ENCODE measurements at regions not wholly inside any gene's neighbourhood (a gene's known extent, or its start where the extent isn't known, plus 50 kb on each side); places are given as distances from the start of the nearest gene placed in this dataset.

GRCh38 chr4:126599746-126600145 lies 1033.0 kb upstream of the INTU start:
- no peak for DNase-seq (ENCODE audit: low spot score in 2 of 2)
- intact Hi-C loops (cut with DNase I; ENCODE audit: low total_unique reads) = loop anchor here (1.0 kb wide), 1 partner anchor 21 kb away; no protein-coding TSS in a partner anchor
- H3K4me3 ChIP-seq (ENCODE audit: low read depth, poor library complexity, severe bottlenecking) = no peak overlapping the region
- TF ChIP-seq POLR2A (IDR thresholded peaks at IDR 0.05) (no peak), CTCF (IDR thresholded peaks at IDR 0.05) (no peak)
- WGBS, 2 donors = 81 to 85% methylated on average over 4 of the region's 4 CpGs

- H3K4me3 ChIP-seq (ENCODE audit: low read depth, poor library complexity, severe bottlenecking) = no peak overlapping the region
- WGBS, 2 donors = 72 to 78% methylated on average over 1 of the region's 1 CpG
- TF ChIP-seq POLR2A (IDR thresholded peaks at IDR 0.05) (no peak), CTCF (IDR thresholded peaks at IDR 0.05) (no peak)
- intact Hi-C loops (cut with DNase I; ENCODE audit: low total_unique reads) = no loop called here
- no peak for DNase-seq (ENCODE audit: low spot score in 2 of 2)
Observed at GRCh38 chr4:126603210-126603609, 1029.5 kb upstream of the INTU start.

- no peak for DNase-seq (ENCODE audit: low spot score in 2 of 2)
- TF ChIP-seq CTCF (IDR thresholded peaks at IDR 0.05) (no peak), POLR2A (IDR thresholded peaks at IDR 0.05) (no peak)
- no peak overlapping the region for H3K4me3 ChIP-seq (ENCODE audit: low read depth, poor library complexity, severe bottlenecking)
- 80 to 83% methylated on average over 2 of the region's 2 CpGs for WGBS, 2 donors
- intact Hi-C loops (cut with DNase I; ENCODE audit: low total_unique reads) = no loop called here
Observed at GRCh38 chr4:126603825-126604224, 1028.9 kb upstream of the INTU start.

- TF ChIP-seq POLR2A (IDR thresholded peaks at IDR 0.05) = no peak
- 41 to 45% methylated on average over 3 of the region's 3 CpGs for WGBS, 2 donors
- intact Hi-C loops (cut with DNase I; ENCODE audit: low total_unique reads) = no loop called here
- H3K4me3 ChIP-seq (ENCODE audit: low read depth, poor library complexity, severe bottlenecking) = no peak overlapping the region
- no peak for DNase-seq (ENCODE audit: low spot score in 2 of 2)
Observed at GRCh38 chr4:126604268-126604867, 1028.4 kb upstream of the INTU start.

GRCh38 chr4:126610933-126611332 lies 1021.8 kb upstream of the INTU start:
- intact Hi-C loops (cut with DNase I; ENCODE audit: low total_unique reads) = no loop called here
- H3K4me3 ChIP-seq (ENCODE audit: low read depth, poor library complexity, severe bottlenecking) = no peak overlapping the region
- WGBS, 2 donors = 53 to 64% methylated on average over 1 of the region's 1 CpG
- no peak for DNase-seq (ENCODE audit: low spot score in 2 of 2)
- TF ChIP-seq POLR2A (IDR thresholded peaks at IDR 0.05) (no peak), CTCF (IDR thresholded peaks at IDR 0.05) (no peak)

GRCh38 chr4:126611900-126612299 lies 1020.9 kb upstream of the INTU start:
- intact Hi-C loops (cut with DNase I; ENCODE audit: low total_unique reads) = no loop called here
- DNase-seq (ENCODE audit: low spot score in 2 of 2) = no peak
- WGBS, 2 donors = 61 to 64% methylated on average over 4 of the region's 4 CpGs
- TF ChIP-seq CTCF (IDR thresholded peaks at IDR 0.05) = no peak
- no peak for TF ChIP-seq POLR2A (IDR thresholded peaks at IDR 0.05)
- no peak overlapping the region for H3K4me3 ChIP-seq (ENCODE audit: low read depth, poor library complexity, severe bottlenecking)

Measured in lower leg skin (tissue), 4 donors.